K562 (cell line): ENCODE measurements at regions not wholly inside any gene's neighbourhood (a gene's known extent, or its start where the extent isn't known, plus 50 kb on each side); places are given as distances from the start of the nearest gene placed in this dataset.

ENCODE experiments used
- BCLAF1 ChIP-seq, 2 experiments: fragments of 450-650 bp in 1 of 2; IDR thresholded peaks; 2 replicates each; pipeline ENCODE4 v1.6.1; 2011 to 2017; ENCODE audit warnings: low read depth in 2 of 2, antibody characterized with exemption in 1 of 2, borderline replicate concordance in 1 of 2, low read length in 1 of 2, mild to moderate bottlenecking in 1 of 2, mixed read lengths in 1 of 2; ENCODE audit not compliant: control insufficient read depth in 1 of 2
- NELFE ChIP-seq: IDR thresholded peaks from 2 replicates; pipeline ENCODE4 v1.6.1; 2011; ENCODE audit warnings: mild to moderate bottlenecking; ENCODE audit not compliant: insufficient read depth, insufficient read length
- NR3C1 ChIP-seq: sonication (generic); formaldehyde crosslinking; IDR thresholded peaks from 2 replicates; pipeline ENCODE4 v1.8.1; 2022; ENCODE audit warnings: missing genetic modification reagents
- RBFOX2 ChIP-seq: fragments of 200-400 bp; formaldehyde crosslinking; IDR thresholded peaks from 2 replicates; pipeline ENCODE4 v1.6.1; 2017; ENCODE audit warnings: low read depth, mild to moderate bottlenecking, low read length, moderate library complexity
- SP1 ChIP-seq: sonication (generic); formaldehyde crosslinking; IDR thresholded peaks from 2 replicates; pipeline ENCODE4 v1.8.1; 2022; ENCODE audit warnings: mild to moderate bottlenecking, missing genetic modification reagents
- U2AF1 ChIP-seq: fragments of 200-400 bp; formaldehyde crosslinking; optimal IDR thresholded peaks from 2 replicates; pipeline ENCODE3; 2017; ENCODE audit warnings: mild to moderate bottlenecking, low read depth, low read length, moderate library complexity
- ZNF217 ChIP-seq: sonication (generic); formaldehyde crosslinking; IDR thresholded peaks from 2 replicates; pipeline ENCODE4 v1.8.0; 2022; ENCODE audit warnings: mild to moderate bottlenecking, missing genetic modification reagents
- ZNF668 ChIP-seq: fragments of 250-450 bp; sonication (Bioruptor Pico); IDR thresholded peaks from 2 replicates; pipeline ENCODE4 v1.8.0; 2022; ENCODE audit warnings: mild to moderate bottlenecking, inconsistent platforms
- ZNF75A ChIP-seq: fragments of 450-650 bp; formaldehyde crosslinking; IDR thresholded peaks from 2 replicates; pipeline ENCODE4 v1.4.0; 2020; ENCODE audit warnings: mild to moderate bottlenecking
- ZNF778 ChIP-seq: fragments of 450-650 bp; formaldehyde crosslinking; IDR thresholded peaks from 2 replicates; pipeline ENCODE4 v1.4.0; 2020; ENCODE audit warnings: mild to moderate bottlenecking, moderate library complexity
- TF ChIP-seq, protein P1 (sequence below): fragments of 200-600 bp; sonication (generic); IDR thresholded peaks from one replicate; pipeline ENCODE4 v1.6.1; 2012; ENCODE audit warnings: mild to moderate bottlenecking, low read depth, low read length, inconsistent platforms
- TF ChIP-seq, protein P2 (sequence below): fragments of 250-450 bp; sonication (Bioruptor Pico); IDR thresholded peaks from 2 replicates; pipeline ENCODE4 v1.4.0; 2020; ENCODE audit warnings: mild to moderate bottlenecking, moderate library complexity

- TF ChIP-seq, protein P1, sequence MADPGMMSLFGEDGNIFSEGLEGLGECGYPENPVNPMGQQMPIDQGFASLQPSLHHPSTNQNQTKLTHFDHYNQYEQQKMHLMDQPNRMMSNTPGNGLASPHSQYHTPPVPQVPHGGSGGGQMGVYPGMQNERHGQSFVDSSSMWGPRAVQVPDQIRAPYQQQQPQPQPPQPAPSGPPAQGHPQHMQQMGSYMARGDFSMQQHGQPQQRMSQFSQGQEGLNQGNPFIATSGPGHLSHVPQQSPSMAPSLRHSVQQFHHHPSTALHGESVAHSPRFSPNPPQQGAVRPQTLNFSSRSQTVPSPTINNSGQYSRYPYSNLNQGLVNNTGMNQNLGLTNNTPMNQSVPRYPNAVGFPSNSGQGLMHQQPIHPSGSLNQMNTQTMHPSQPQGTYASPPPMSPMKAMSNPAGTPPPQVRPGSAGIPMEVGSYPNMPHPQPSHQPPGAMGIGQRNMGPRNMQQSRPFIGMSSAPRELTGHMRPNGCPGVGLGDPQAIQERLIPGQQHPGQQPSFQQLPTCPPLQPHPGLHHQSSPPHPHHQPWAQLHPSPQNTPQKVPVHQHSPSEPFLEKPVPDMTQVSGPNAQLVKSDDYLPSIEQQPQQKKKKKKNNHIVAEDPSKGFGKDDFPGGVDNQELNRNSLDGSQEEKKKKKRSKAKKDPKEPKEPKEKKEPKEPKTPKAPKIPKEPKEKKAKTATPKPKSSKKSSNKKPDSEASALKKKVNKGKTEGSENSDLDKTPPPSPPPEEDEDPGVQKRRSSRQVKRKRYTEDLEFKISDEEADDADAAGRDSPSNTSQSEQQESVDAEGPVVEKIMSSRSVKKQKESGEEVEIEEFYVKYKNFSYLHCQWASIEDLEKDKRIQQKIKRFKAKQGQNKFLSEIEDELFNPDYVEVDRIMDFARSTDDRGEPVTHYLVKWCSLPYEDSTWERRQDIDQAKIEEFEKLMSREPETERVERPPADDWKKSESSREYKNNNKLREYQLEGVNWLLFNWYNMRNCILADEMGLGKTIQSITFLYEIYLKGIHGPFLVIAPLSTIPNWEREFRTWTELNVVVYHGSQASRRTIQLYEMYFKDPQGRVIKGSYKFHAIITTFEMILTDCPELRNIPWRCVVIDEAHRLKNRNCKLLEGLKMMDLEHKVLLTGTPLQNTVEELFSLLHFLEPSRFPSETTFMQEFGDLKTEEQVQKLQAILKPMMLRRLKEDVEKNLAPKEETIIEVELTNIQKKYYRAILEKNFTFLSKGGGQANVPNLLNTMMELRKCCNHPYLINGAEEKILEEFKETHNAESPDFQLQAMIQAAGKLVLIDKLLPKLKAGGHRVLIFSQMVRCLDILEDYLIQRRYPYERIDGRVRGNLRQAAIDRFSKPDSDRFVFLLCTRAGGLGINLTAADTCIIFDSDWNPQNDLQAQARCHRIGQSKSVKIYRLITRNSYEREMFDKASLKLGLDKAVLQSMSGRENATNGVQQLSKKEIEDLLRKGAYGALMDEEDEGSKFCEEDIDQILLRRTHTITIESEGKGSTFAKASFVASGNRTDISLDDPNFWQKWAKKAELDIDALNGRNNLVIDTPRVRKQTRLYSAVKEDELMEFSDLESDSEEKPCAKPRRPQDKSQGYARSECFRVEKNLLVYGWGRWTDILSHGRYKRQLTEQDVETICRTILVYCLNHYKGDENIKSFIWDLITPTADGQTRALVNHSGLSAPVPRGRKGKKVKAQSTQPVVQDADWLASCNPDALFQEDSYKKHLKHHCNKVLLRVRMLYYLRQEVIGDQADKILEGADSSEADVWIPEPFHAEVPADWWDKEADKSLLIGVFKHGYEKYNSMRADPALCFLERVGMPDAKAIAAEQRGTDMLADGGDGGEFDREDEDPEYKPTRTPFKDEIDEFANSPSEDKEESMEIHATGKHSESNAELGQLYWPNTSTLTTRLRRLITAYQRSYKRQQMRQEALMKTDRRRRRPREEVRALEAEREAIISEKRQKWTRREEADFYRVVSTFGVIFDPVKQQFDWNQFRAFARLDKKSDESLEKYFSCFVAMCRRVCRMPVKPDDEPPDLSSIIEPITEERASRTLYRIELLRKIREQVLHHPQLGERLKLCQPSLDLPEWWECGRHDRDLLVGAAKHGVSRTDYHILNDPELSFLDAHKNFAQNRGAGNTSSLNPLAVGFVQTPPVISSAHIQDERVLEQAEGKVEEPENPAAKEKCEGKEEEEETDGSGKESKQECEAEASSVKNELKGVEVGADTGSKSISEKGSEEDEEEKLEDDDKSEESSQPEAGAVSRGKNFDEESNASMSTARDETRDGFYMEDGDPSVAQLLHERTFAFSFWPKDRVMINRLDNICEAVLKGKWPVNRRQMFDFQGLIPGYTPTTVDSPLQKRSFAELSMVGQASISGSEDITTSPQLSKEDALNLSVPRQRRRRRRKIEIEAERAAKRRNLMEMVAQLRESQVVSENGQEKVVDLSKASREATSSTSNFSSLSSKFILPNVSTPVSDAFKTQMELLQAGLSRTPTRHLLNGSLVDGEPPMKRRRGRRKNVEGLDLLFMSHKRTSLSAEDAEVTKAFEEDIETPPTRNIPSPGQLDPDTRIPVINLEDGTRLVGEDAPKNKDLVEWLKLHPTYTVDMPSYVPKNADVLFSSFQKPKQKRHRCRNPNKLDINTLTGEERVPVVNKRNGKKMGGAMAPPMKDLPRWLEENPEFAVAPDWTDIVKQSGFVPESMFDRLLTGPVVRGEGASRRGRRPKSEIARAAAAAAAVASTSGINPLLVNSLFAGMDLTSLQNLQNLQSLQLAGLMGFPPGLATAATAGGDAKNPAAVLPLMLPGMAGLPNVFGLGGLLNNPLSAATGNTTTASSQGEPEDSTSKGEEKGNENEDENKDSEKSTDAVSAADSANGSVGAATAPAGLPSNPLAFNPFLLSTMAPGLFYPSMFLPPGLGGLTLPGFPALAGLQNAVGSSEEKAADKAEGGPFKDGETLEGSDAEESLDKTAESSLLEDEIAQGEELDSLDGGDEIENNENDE: no peak
- TF ChIP-seq ZNF778 (no peak), RBFOX2 (no peak), U2AF1 (no peak), BCLAF1 (IDR thresholded peaks at IDR 0.05; ENCODE audit: borderline replicate concordance in 1 of 2, control insufficient read depth in 1 of 2, low read depth in 2 of 2, low read length in 1 of 2) (no peak), ZNF217 (CRISPR knock-in tag) (no peak), NELFE (no peak), SP1 (CRISPR knock-in tag) (no peak), NR3C1 (CRISPR knock-in tag) (no peak), ZNF75A (CRISPR knock-in tag) (no peak), ZNF668 (CRISPR knock-in tag) (no peak)
- TF ChIP-seq, protein P2, sequence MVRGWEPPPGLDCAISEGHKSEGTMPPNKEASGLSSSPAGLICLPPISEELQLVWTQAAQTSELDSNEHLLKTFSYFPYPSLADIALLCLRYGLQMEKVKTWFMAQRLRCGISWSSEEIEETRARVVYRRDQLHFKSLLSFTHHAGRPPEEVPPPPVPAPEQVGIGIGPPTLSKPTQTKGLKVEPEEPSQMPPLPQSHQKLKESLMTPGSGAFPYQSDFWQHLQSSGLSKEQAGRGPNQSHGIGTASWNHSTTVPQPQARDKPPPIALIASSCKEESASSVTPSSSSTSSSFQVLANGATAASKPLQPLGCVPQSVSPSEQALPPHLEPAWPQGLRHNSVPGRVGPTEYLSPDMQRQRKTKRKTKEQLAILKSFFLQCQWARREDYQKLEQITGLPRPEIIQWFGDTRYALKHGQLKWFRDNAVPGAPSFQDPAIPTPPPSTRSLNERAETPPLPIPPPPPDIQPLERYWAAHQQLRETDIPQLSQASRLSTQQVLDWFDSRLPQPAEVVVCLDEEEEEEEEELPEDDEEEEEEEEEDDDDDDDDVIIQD (CRISPR knock-in tag): no peak
Measured at GRCh38 chr12:13841358-13841757, 140.0 kb downstream of the GRIN2B start (continued).
